Esophagus muscularis mucosa (tissue), 4 donors: ENCODE measurements at regions not wholly inside any gene's neighbourhood (a gene's known extent, or its start where the extent isn't known, plus 50 kb on each side); places are given as distances from the start of the nearest gene placed in this dataset.

Experiments used
- DNase-seq: peaks from one replicate; pipeline ENCODE4 v3.0.0-alpha.2; 2017; ENCODE audit errors: extremely low spot score
- H3K27ac ChIP-seq, 4 donors: fragments of 200-600 bp; sonication (generic); replicated peaks in 1 of 4; 1 replicate in 3 of 4; 2 replicates in 1 of 4; pipeline ENCODE4 v1.5.1; 2016 to 2019; ENCODE audit warnings: mild to moderate bottlenecking in 1 of 4
- H3K27me3 ChIP-seq, 4 donors: fragments of 200-600 bp; sonication (generic); one replicate each; pipeline versions ENCODE4 v1.5.1 to v1.6.0; 2016 to 2019
- H3K36me3 ChIP-seq, 4 donors: fragments of 200-600 bp; sonication (generic); one replicate each; pipeline ENCODE4 v1.5.1; 2016 to 2019
- H3K4me1 ChIP-seq, 4 donors: fragments of 200-600 bp; sonication (generic); one replicate each; pipeline ENCODE4 v1.5.1; 2016 to 2019
- H3K4me3 ChIP-seq, 4 donors: fragments of 200-600 bp; sonication (generic); 1 replicate in 2 of 4; 2 replicates in 2 of 4; pipeline ENCODE4 v1.5.1; 2016 to 2019; ENCODE audit warnings: mild to moderate bottlenecking in 4 of 4, moderate library complexity in 1 of 4
- H3K9me3 ChIP-seq, 4 donors: fragments of 200-600 bp; sonication (generic); 1 replicate in 3 of 4; 2 replicates in 1 of 4; pipeline ENCODE4 v1.5.1; 2016 to 2019
- CTCF ChIP-seq, 3 experiments: fragments of 200-600 bp in 2 of 3; fragments of 450-650 bp in 1 of 3; sonication (generic) in 2 of 3; IDR thresholded peaks; one replicate each; pipeline ENCODE4 v1.5.1; 2017 to 2019; ENCODE audit warnings: antibody characterized with exemption in 3 of 3, mild to moderate bottlenecking in 2 of 3, moderate library complexity in 1 of 3
- EP300 ChIP-seq: sonication (generic); formaldehyde crosslinking; IDR thresholded peaks from one replicate; pipeline ENCODE4 v1.6.1; 2017; ENCODE audit warnings: antibody characterized with exemption
- POLR2A ChIP-seq: fragments of 450-650 bp; IDR thresholded peaks from one replicate; pipeline ENCODE4 v1.6.1; 2017; ENCODE audit warnings: antibody characterized with exemption, moderate library complexity, mild to moderate bottlenecking, low read depth
- POLR2AphosphoS5 ChIP-seq, 2 donors: sonication (generic); formaldehyde crosslinking; IDR thresholded peaks; one replicate each; pipeline ENCODE4 v1.6.1; 2017; ENCODE audit warnings: antibody characterized with exemption in 2 of 2
- WGBS: methylation state at CpG from one replicate; pipeline ENCODE4 v1.1.5; 2018; 5-methylcytosine and 5-hydroxymethylcytosine counted together
- intact Hi-C: fragments of 100-400 bp; cut with DNase I; formaldehyde crosslinking; loops from one replicate; pipeline ENCODE4 v1.15.1; 2023

- intact Hi-C loops = loop anchor here (10.0 kb wide), 1 partner anchor 228 kb away; the partner anchor contains the start of gene GUCY1B1
- Histone ChIP-seq H3K9me3 (no peaks in the 10 kb centered on the region), H3K27ac (peak overlapping the region; percentile 63 to 73 (median 69)), H3K36me3 (no peaks in the 10 kb centered on the region), H3K4me3 (peak overlapping the region; percentile 14 to 44 (median 22)), H3K27me3 (no peaks in the 10 kb centered on the region), H3K4me1 (peaks cover 9 to 52% (median 39%) of the 10 kb centered on the region in 4 donors)
- TF ChIP-seq POLR2A (no peak), POLR2AphosphoS5 (IDR thresholded peaks at IDR 0.05) (peak in 1 of 2 donors; percentile 53)
- DNase-seq = no peak
- WGBS = 31% methylated on average over 8 of the region's 8 CpGs
Observed at GRCh38 chr4:155526452-155527169, 140.0 kb upstream of the GUCY1A1 start.

- intact Hi-C loops = loop anchor here (10.0 kb wide), 1 partner anchor 230 kb away; the partner anchor contains the start of gene GUCY1B1
- peak overlapping the region in 2 of 4 donors; percentile 68 to 70 for H3K27ac ChIP-seq
- no peaks in the 10 kb centered on the region for H3K27me3 ChIP-seq
- 72% methylated on average over 3 of the region's 3 CpGs for WGBS
- H3K4me3 ChIP-seq = no peak overlapping the region
- TF ChIP-seq CTCF (IDR thresholded peaks at IDR 0.05) (no peak), POLR2AphosphoS5 (IDR thresholded peaks at IDR 0.05) (no peak), POLR2A (no peak), EP300 (no peak)
- H3K4me1 ChIP-seq = peaks cover 9 to 45% (median 34%) of the 10 kb centered on the region in 4 donors
- no peaks in the 10 kb centered on the region for H3K36me3 ChIP-seq
- DNase-seq = no peak
- no peaks in the 10 kb centered on the region for H3K9me3 ChIP-seq
Observed at GRCh38 chr4:155524926-155525455, 141.7 kb upstream of the GUCY1A1 start.

- no peaks in the 10 kb centered on the region for H3K36me3 ChIP-seq
- no peaks in the 10 kb centered on the region for H3K9me3 ChIP-seq
- no peak for DNase-seq
- no peak for TF ChIP-seq POLR2A
- no peak for TF ChIP-seq EP300
- TF ChIP-seq POLR2AphosphoS5 (IDR thresholded peaks at IDR 0.05) = no peak
- no peak for TF ChIP-seq CTCF (IDR thresholded peaks at IDR 0.05)
- no peak overlapping the region for H3K4me3 ChIP-seq
- H3K4me1 ChIP-seq = peaks cover 9 to 43% (median 34%) of the 10 kb centered on the region in 4 donors
- peak overlapping the region in 3 of 4 donors; percentile 7 to 24 (median 15) for H3K27ac ChIP-seq
- H3K27me3 ChIP-seq = no peaks in the 10 kb centered on the region
- WGBS = 55% methylated on average over 2 of the region's 2 CpGs
- intact Hi-C loops = loop anchor here (10.0 kb wide), 1 partner anchor 231 kb away; the partner anchor contains the start of gene GUCY1B1
Observed at GRCh38 chr4:155523358-155523757, 143.3 kb upstream of the GUCY1A1 start.

- Histone ChIP-seq H3K4me3 (no peak overlapping the region), H3K27ac (peak overlapping the region; percentile 15 to 40 (median 25)), H3K27me3 (no peaks in the 10 kb centered on the region), H3K4me1 (peaks cover 9 to 38% (median 28%) of the 10 kb centered on the region in 4 donors), H3K9me3 (no peaks in the 10 kb centered on the region), H3K36me3 (no peaks in the 10 kb centered on the region)
- DNase-seq = no peak
- no peak for TF ChIP-seq POLR2AphosphoS5 (IDR thresholded peaks at IDR 0.05)
- 39% methylated on average over 2 of the region's 2 CpGs for WGBS
- intact Hi-C loops = loop anchor here (10.0 kb wide), 1 partner anchor 233 kb away; the partner anchor contains the start of gene GUCY1B1
Observed at GRCh38 chr4:155522201-155522600, 144.4 kb upstream of the GUCY1A1 start.

- H3K36me3 ChIP-seq = no peaks in the 10 kb centered on the region
- no peak overlapping the region for H3K4me3 ChIP-seq
- TF ChIP-seq CTCF (IDR thresholded peaks at IDR 0.05) (no peak), POLR2A (no peak), POLR2AphosphoS5 (IDR thresholded peaks at IDR 0.05) (no peak), EP300 (no peak)
- no peaks in the 10 kb centered on the region for H3K27me3 ChIP-seq
- no peak for DNase-seq
- H3K27ac ChIP-seq = peak overlapping the region in 2 of 4 donors; percentile 16 to 34
- H3K9me3 ChIP-seq = no peaks in the 10 kb centered on the region
- H3K4me1 ChIP-seq = peaks cover under 1 to 30% (median 20%) of the 10 kb centered on the region in 4 donors
- intact Hi-C loops = loop anchor here (10.0 kb wide), 1 partner anchor 233 kb away; the partner anchor contains the start of gene GUCY1B1
- WGBS = 81% methylated on average over 7 of the region's 7 CpGs
Observed at GRCh38 chr4:155521382-155521781, 144.6 kb upstream of the MAP9 start.
